CD14-positive monocyte (primary cell): ENCODE measurements at regions not wholly inside any gene's neighbourhood (a gene's known extent, or its start where the extent isn't known, plus 50 kb on each side); places are given as distances from the start of the nearest gene placed in this dataset.

ENCODE experiments used
- DNase-seq, 3 donors: peaks; one replicate each; pipeline ENCODE4 v3.0.0-alpha.2; 2011 to 2022
- H2AFZ ChIP-seq: 2 replicates; pipeline ENCODE4 v1.6.0; 2012; ENCODE audit warnings: mild to moderate bottlenecking, low read depth, low read length, inconsistent platforms; ENCODE audit not compliant: insufficient read depth, poor library complexity, severe bottlenecking
- H3K27ac ChIP-seq, 2 donors: 1 replicate in 1 of 2; 2 replicates in 1 of 2; pipeline ENCODE4 v1.5.1; 2012 to 2013; ENCODE audit warnings: low read length in 2 of 2, control low read depth in 1 of 2, inconsistent platforms in 1 of 2, low read depth in 1 of 2, mild to moderate bottlenecking in 1 of 2
- H3K27me3 ChIP-seq, 2 donors: one replicate each; pipeline versions ENCODE4 v1.6.0 to v1.6.1; 2011 to 2013; ENCODE audit warnings: low read length in 2 of 2; ENCODE audit not compliant: control insufficient read depth in 2 of 2, insufficient read depth in 2 of 2
- H3K36me3 ChIP-seq, 2 donors: replicated peaks in 1 of 2; 1 replicate in 1 of 2; 2 replicates in 1 of 2; pipeline versions ENCODE4 v1.5.1 to v1.6.1; 2012 to 2013; ENCODE audit warnings: low read length in 2 of 2, control low read depth in 1 of 2, inconsistent platforms in 1 of 2, mild to moderate bottlenecking in 1 of 2; ENCODE audit not compliant: insufficient read depth in 2 of 2, control insufficient read depth in 1 of 2
- H3K4me1 ChIP-seq, 2 donors: 1 replicate in 1 of 2; 2 replicates in 1 of 2; pipeline versions ENCODE4 v1.5.1 to v1.6.1; 2012 to 2013; ENCODE audit warnings: low read length in 2 of 2, control low read depth in 1 of 2, inconsistent platforms in 1 of 2, mild to moderate bottlenecking in 1 of 2, moderate library complexity in 1 of 2; ENCODE audit not compliant: insufficient read depth in 2 of 2, control insufficient read depth in 1 of 2
- H3K4me2 ChIP-seq: replicated peaks from 2 replicates; pipeline ENCODE3; 2012; ENCODE audit warnings: low read length, moderate library complexity, mild to moderate bottlenecking; ENCODE audit not compliant: poor library complexity, severe bottlenecking; ENCODE audit errors: extremely low read depth
- H3K4me3 ChIP-seq, 3 experiments: fragments of 200-600 bp in 1 of 3; sonication (generic) in 1 of 3; replicated peaks in 1 of 3; 1 replicate in 2 of 3; 2 replicates in 1 of 3; pipeline ENCODE4 v1.5.1; 2011 to 2013; ENCODE audit warnings: low read length in 3 of 3, mild to moderate bottlenecking in 3 of 3, control low read depth in 2 of 3, low read depth in 2 of 3, inconsistent platforms in 1 of 3, moderate library complexity in 1 of 3
- H3K79me2 ChIP-seq: 2 replicates; pipeline ENCODE4 v1.6.0; 2012; ENCODE audit warnings: mild to moderate bottlenecking, control low read depth, inconsistent platforms, low read length, moderate library complexity; ENCODE audit not compliant: insufficient read depth
- H3K9ac ChIP-seq: 2 replicates; pipeline ENCODE4 v1.6.0; 2017; ENCODE audit warnings: low read length, mild to moderate bottlenecking; ENCODE audit not compliant: insufficient read depth, poor library complexity, severe bottlenecking
- H3K9me3 ChIP-seq, 2 donors: replicated peaks in 1 of 2; 1 replicate in 1 of 2; 2 replicates in 1 of 2; pipeline versions ENCODE4 v1.5.1 to v1.6.1; 2012 to 2013; ENCODE audit warnings: low read length in 2 of 2, control low read depth in 1 of 2; ENCODE audit not compliant: control insufficient read depth in 1 of 2, insufficient read depth in 1 of 2
- H4K20me1 ChIP-seq: 2 replicates; pipeline ENCODE4 v1.6.0; 2012; ENCODE audit warnings: mild to moderate bottlenecking, low read length, control low read depth, moderate library complexity; ENCODE audit not compliant: insufficient read depth
- H3K27ac Mint-ChIP-seq, 7 donors: one replicate each; pipeline ENCODE4 v1.8.0; 2020; ENCODE audit warnings: mild to moderate bottlenecking in 7 of 7, mixed read lengths in 7 of 7, moderate library complexity in 6 of 7, inconsistent platforms in 2 of 7
- H3K27me3 Mint-ChIP-seq, 3 donors: one replicate each; pipeline ENCODE4 v1.8.0; 2021 to 2022; ENCODE audit warnings: low read depth in 3 of 3, mild to moderate bottlenecking in 3 of 3, mixed read lengths in 3 of 3, moderate library complexity in 3 of 3, inconsistent platforms in 1 of 3
- H3K36me3 Mint-ChIP-seq, 2 donors: one replicate each; pipeline ENCODE4 v1.8.0; 2020; ENCODE audit warnings: mixed read lengths in 2 of 2, inconsistent platforms in 1 of 2, mild to moderate bottlenecking in 1 of 2
- H3K4me1 Mint-ChIP-seq: one replicate; pipeline ENCODE4 v1.8.0; 2020; ENCODE audit warnings: mild to moderate bottlenecking, mixed read lengths
- H3K4me3 Mint-ChIP-seq, 2 donors: one replicate each; pipeline ENCODE4 v1.8.0; 2020; ENCODE audit warnings: mild to moderate bottlenecking in 2 of 2, mixed read lengths in 2 of 2, moderate library complexity in 1 of 2
- H3K9me3 Mint-ChIP-seq, 7 donors: one replicate each; pipeline ENCODE4 v1.8.0; 2020 to 2022; ENCODE audit warnings: mixed read lengths in 7 of 7, mild to moderate bottlenecking in 6 of 7, moderate library complexity in 6 of 7, inconsistent platforms in 2 of 7
- WGBS: methylation state at CpG from one replicate; pipeline ENCODE4 v1.1.5; 2013; ENCODE audit warnings: missing lambda C conversion rate; ENCODE audit not compliant: insufficient coverage; 5-methylcytosine and 5-hydroxymethylcytosine counted together
- intact Hi-C, 2 donors: fragments of 100-400 bp; cut with micrococcal nuclease; formaldehyde crosslinking; loops; one replicate each; pipeline versions ENCODE4 v1.15.0 to v1.15.1; 2023
- TF ChIP-seq, protein P1 (sequence below): fragments of 200-600 bp; IDR thresholded peaks from one replicate; pipeline ENCODE4 v1.8.0; 2022; ENCODE audit warnings: antibody characterized with exemption, mild to moderate bottlenecking

DNA sequence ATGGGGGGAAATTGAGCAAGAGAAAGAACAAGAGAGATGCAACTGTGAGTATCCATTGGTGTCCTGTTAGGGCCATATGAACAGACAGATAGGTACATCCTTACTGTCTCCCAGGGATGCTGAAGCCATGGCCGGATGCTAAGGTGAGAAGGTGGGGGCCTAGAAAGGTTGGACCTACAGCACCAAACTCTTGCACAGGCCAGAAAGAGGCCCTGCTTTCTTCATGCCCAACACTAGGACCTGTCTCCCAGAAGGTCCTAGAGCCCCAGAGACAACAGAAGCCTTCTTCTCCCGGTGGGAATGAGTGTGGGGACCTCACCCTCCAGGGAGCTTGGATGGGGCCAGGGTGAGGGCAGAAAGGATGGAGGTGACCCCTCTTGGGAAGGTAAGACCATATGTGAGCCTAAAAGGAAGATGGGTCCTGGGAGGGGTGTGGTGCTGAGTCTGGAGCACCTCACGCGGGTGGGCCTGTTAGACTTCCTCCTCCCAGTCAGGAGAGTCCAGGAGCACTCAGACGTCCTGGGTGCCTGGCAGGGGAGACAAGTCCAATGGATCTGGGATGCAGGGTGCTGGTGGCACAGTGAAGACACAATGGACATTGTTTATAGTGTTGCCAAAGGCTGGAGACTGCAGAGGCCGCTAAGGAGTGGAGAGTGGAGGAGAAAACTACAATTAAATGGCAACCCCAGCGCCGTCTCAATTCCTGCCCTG lies 265.3 kb downstream of the CYP26B1 start:
- H3K4me2 ChIP-seq, result peak overlapping the region; percentile 56
- peak overlapping the region in 1 of 3 experiments; percentile 34 for H3K4me3 ChIP-seq
- peak overlapping the region in 2 of 7 donors; percentile 0 to 51 for H3K27ac Mint-ChIP-seq
- H3K27me3 ChIP-seq, result no peaks in the 10 kb centered on the region
- H3K9ac ChIP-seq, result peak overlapping the region; percentile 19
- H3K9me3 ChIP-seq, result peaks cover 11 to 19% of the 10 kb centered on the region in 2 donors
- WGBS, result 90% methylated on average over 6 of the region's 8 CpGs
- H4K20me1 ChIP-seq, result no peaks in the 10 kb centered on the region
- H3K9me3 Mint-ChIP-seq, result peaks cover 9 to 26% (median 19%) of the 10 kb centered on the region in 7 donors
- H3K79me2 ChIP-seq, result no peaks in the 10 kb centered on the region
- H3K36me3 ChIP-seq, result no peaks in the 10 kb centered on the region
- peaks cover 22 to 27% of the 10 kb centered on the region in 2 donors for H3K4me1 ChIP-seq
- intact Hi-C loops, result no loop called here
- no peaks in the 10 kb centered on the region for H3K36me3 Mint-ChIP-seq
- H3K4me1 Mint-ChIP-seq, result peaks cover 27% of the 10 kb centered on the region
- no peak overlapping the region for H2AFZ ChIP-seq
- TF ChIP-seq, protein P1, sequence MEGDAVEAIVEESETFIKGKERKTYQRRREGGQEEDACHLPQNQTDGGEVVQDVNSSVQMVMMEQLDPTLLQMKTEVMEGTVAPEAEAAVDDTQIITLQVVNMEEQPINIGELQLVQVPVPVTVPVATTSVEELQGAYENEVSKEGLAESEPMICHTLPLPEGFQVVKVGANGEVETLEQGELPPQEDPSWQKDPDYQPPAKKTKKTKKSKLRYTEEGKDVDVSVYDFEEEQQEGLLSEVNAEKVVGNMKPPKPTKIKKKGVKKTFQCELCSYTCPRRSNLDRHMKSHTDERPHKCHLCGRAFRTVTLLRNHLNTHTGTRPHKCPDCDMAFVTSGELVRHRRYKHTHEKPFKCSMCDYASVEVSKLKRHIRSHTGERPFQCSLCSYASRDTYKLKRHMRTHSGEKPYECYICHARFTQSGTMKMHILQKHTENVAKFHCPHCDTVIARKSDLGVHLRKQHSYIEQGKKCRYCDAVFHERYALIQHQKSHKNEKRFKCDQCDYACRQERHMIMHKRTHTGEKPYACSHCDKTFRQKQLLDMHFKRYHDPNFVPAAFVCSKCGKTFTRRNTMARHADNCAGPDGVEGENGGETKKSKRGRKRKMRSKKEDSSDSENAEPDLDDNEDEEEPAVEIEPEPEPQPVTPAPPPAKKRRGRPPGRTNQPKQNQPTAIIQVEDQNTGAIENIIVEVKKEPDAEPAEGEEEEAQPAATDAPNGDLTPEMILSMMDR, result no peak
- no peak overlapping the region for H3K27ac ChIP-seq
- H3K4me3 Mint-ChIP-seq, result no peak overlapping the region
- H3K27me3 Mint-ChIP-seq, result peaks cover 12% of the 10 kb centered on the region in 3 donors
- DNase-seq, result no peak

DNA sequence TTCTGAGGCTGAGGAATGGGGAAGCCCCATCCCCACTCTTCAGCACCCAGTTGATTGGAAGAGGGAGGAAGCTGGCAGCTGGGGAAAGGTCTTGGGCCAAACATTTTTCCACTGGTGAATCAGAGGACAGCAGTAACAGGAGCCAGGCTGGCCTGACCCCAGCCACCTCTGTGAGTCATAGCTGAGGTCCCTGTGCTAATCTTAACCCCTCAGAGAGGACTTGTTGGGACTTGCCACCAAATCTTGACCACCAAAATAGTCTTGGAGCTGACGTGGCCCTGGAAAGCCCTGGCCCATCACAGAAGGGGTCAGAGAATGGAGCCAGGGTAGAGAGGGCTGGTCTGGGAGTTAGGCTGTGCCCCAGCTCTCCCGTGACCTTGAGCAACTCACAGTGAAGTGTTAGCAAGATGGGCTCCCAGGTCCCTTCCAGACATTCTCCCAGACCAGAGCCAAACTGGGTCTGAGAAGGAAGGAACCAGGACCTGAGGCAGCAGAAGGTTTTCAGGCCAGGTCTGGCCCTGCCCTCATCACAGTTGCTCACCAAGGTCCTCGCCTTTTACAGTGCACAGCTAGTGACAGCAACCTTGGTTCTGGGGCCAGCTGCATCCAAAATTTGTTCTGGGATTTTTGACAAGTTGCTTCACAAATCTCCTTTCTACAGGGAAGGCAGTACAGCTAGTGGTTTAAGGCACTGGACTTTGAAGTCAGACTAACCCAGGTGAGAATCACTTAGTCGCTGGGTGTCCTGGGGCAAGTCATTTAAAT lies 266.6 kb downstream of the CYP26B1 start:
- H3K4me1 ChIP-seq, result peaks cover 22 to 27% of the 10 kb centered on the region in 2 donors
- H3K27me3 ChIP-seq, result no peaks in the 10 kb centered on the region
- peaks cover 11 to 19% of the 10 kb centered on the region in 2 donors for H3K9me3 ChIP-seq
- H3K79me2 ChIP-seq, result no peaks in the 10 kb centered on the region
- H3K4me3 ChIP-seq, result no peak overlapping the region
- H4K20me1 ChIP-seq, result no peaks in the 10 kb centered on the region
- intact Hi-C loops, result no loop called here
- no peak overlapping the region for H3K4me2 ChIP-seq
- 90% methylated on average over 2 of the region's 4 CpGs for WGBS
- no peak overlapping the region for H3K27ac ChIP-seq
- H3K9ac ChIP-seq, result no peak overlapping the region
- Mint-ChIP-seq H3K4me3 (no peak overlapping the region), H3K9me3 (peaks cover 4 to 23% (median 16%) of the 10 kb centered on the region in 7 donors), H3K27ac (no peak overlapping the region), H3K4me1 (peaks cover 27% of the 10 kb centered on the region), H3K36me3 (no peaks in the 10 kb centered on the region), H3K27me3 (peaks cover 9 to 14% (median 11%) of the 10 kb centered on the region in 3 donors)
- H3K36me3 ChIP-seq, result no peaks in the 10 kb centered on the region
- TF ChIP-seq, protein P1, result no peak
- H2AFZ ChIP-seq, result no peak overlapping the region
- DNase-seq, result no peak
